ENCODE measurements at regions not wholly inside any gene's neighbourhood (a gene's known extent, or its start where the extent isn't known, plus 50 kb on each side); places are given as distances from the start of the nearest gene placed in this dataset.

DNA sequence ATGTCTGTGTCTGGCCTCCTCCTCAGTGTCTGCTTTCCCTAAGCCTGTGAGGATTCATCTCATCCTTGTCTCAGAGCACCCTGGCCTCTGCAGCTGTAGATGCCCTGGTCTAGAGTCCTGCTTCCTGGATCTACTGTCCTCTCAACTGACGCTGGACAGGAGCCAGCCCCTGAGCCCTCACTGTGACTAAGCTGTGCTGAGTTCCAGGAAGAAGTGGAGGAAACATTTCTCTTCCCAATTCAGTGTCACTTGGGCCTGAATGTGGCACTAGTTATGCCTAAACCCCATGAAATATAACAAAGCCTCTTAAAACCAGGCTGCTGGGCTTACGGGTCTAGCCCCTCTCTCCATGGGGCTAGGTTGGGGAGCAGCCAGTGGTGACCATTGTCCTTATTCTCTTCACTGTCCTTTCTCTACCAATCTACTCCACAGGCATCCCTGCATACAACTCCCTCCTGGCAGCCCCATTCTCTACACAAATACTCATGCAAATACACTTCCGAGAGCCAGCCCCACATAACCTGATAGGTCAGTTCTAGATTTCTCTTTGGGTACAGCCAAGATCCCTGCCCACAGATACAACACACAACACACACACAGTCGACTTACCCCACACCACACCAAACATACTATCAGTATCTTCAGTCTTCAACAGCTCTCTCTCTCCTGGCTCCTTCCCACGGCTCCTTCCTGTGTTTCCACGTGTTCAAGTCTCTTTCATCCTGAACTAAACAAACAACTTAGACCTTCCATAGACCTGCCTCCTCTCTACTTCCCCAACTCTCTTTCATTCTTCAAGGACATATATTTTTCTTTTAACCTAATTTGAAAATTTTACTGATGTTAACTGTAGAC, 220.8 kb downstream of the SNX18 start:
- H3K36me3 ChIP-seq (ENCODE audit: control insufficient read depth in 2 of 2, extremely low read depth in 1 of 2, insufficient read depth in 2 of 2, low read length in 2 of 2): no peaks in the 10 kb centered on the region
- peaks cover 19% of the 10 kb centered on the region for H3K4me1 ChIP-seq (ENCODE audit: control insufficient read depth, extremely low read depth, insufficient read depth, low read length)
- no peaks in the 10 kb centered on the region for H4K20me1 ChIP-seq (ENCODE audit: control insufficient read depth, extremely low read depth, insufficient read depth, low read length)
- H3K9me3 ChIP-seq (ENCODE audit: control insufficient read depth, low read depth, low read length): no peaks in the 10 kb centered on the region
- no peak for FAIRE-seq
- no peak overlapping the region for H3K4me3 ChIP-seq (ENCODE audit: control insufficient read depth in 2 of 3, extremely low read depth in 1 of 3, insufficient read depth in 2 of 3, low read depth in 1 of 3, low read length in 3 of 3)
- H3K4me2 ChIP-seq (ENCODE audit: control insufficient read depth, extremely low read depth, insufficient read depth, low read depth, low read length): no peak overlapping the region
- no peak for TF ChIP-seq EZH2 (IDR thresholded peaks at IDR 0.05; ENCODE audit: low read length)
- TF ChIP-seq, protein P1, sequence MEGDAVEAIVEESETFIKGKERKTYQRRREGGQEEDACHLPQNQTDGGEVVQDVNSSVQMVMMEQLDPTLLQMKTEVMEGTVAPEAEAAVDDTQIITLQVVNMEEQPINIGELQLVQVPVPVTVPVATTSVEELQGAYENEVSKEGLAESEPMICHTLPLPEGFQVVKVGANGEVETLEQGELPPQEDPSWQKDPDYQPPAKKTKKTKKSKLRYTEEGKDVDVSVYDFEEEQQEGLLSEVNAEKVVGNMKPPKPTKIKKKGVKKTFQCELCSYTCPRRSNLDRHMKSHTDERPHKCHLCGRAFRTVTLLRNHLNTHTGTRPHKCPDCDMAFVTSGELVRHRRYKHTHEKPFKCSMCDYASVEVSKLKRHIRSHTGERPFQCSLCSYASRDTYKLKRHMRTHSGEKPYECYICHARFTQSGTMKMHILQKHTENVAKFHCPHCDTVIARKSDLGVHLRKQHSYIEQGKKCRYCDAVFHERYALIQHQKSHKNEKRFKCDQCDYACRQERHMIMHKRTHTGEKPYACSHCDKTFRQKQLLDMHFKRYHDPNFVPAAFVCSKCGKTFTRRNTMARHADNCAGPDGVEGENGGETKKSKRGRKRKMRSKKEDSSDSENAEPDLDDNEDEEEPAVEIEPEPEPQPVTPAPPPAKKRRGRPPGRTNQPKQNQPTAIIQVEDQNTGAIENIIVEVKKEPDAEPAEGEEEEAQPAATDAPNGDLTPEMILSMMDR (optimal IDR thresholded peaks at IDR 0.05 in 1 of 3, IDR thresholded peaks at IDR 0.05 in 1 of 3, conservative IDR thresholded peaks at IDR 0.05 in 1 of 3; ENCODE audit: extremely low read depth in 1 of 3, insufficient read depth in 2 of 3, low read length in 3 of 3): no peak
- no peaks in the 10 kb centered on the region for H3K9me1 ChIP-seq (ENCODE audit: control insufficient read depth, extremely low read depth, insufficient read depth, low read length)
- H3K27me3 ChIP-seq (ENCODE audit: control insufficient read depth, extremely low read depth, insufficient read depth, low read length): no peaks in the 10 kb centered on the region
- dilution Hi-C loops (cut with MboI; ENCODE audit: extremely low pct_ligation_motif_present, low sequenced_read_pairs): no loop called here
- H2AFZ ChIP-seq (ENCODE audit: control insufficient read depth, low read length): no peak overlapping the region
- no peak for DNase-seq (ENCODE audit: low read depth, low spot score)
- no peaks in the 10 kb centered on the region for H3K79me2 ChIP-seq (ENCODE audit: control insufficient read depth, insufficient read depth, low read length)
- H3K9ac ChIP-seq (ENCODE audit: control insufficient read depth, extremely low read depth, insufficient read depth, low read length): no peak overlapping the region
- H3K27ac ChIP-seq (ENCODE audit: control insufficient read depth, insufficient read depth, low read length): no peak overlapping the region

DNA sequence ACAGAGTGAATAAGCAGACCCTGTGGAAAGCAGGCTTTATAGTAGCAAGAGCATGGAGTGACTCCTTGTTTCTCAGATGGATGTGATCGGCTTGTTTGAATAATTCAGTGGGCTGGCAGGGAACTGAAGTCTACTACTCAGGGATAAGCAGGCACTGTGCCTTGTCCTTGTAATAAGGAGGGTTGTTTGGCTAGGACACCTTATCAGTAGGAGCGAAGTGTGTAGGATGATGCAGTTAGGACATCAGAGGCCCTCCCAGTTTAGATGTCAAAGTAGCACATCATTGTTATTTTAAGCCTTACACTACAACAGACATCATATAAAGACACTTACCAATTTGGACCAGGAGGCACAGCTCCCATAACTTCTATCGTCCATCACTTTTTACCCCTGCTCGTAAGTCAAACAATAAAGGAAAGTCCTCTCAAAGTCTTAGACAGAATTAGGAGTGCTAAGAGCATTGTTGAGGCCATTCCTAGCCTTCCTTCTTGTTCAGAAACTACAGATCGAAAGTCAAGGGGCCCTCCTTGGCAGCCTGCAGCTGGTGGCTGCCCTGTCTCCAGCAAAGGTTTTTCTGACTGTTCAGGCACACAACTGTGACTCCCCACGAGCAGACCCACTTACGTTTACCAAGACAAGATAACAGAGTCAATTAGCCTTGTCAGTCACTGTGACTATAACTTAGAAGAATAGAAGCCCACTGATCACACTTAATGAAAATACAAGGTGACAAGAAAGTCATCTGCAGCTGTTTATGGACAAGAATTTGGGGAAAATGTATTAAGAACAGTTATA, 218.6 kb downstream of the SNX18 start:
- no peak overlapping the region for H3K4me2 ChIP-seq (ENCODE audit: control insufficient read depth, extremely low read depth, insufficient read depth, low read depth, low read length)
- no peaks in the 10 kb centered on the region for H3K9me3 ChIP-seq (ENCODE audit: control insufficient read depth, low read depth, low read length)
- no peak overlapping the region for H3K9ac ChIP-seq (ENCODE audit: control insufficient read depth, extremely low read depth, insufficient read depth, low read length)
- no peaks in the 10 kb centered on the region for H3K4me1 ChIP-seq (ENCODE audit: control insufficient read depth, extremely low read depth, insufficient read depth, low read length)
- dilution Hi-C loops (cut with MboI; ENCODE audit: extremely low pct_ligation_motif_present, low sequenced_read_pairs): no loop called here
- no peaks in the 10 kb centered on the region for H3K79me2 ChIP-seq (ENCODE audit: control insufficient read depth, insufficient read depth, low read length)
- TF ChIP-seq EZH2 (IDR thresholded peaks at IDR 0.05; ENCODE audit: low read length): no peak
- TF ChIP-seq, protein P1 (optimal IDR thresholded peaks at IDR 0.05 in 1 of 3, IDR thresholded peaks at IDR 0.05 in 1 of 3, conservative IDR thresholded peaks at IDR 0.05 in 1 of 3; ENCODE audit: extremely low read depth in 1 of 3, insufficient read depth in 2 of 3, low read length in 3 of 3): no peak
- no peak for DNase-seq (ENCODE audit: low read depth, low spot score)
- no peaks in the 10 kb centered on the region for H3K27me3 ChIP-seq (ENCODE audit: control insufficient read depth, extremely low read depth, insufficient read depth, low read length)
- FAIRE-seq: no peak
- no peak overlapping the region for H2AFZ ChIP-seq (ENCODE audit: control insufficient read depth, low read length)
- no peak overlapping the region for H3K27ac ChIP-seq (ENCODE audit: control insufficient read depth, insufficient read depth, low read length)
- no peaks in the 10 kb centered on the region for H3K9me1 ChIP-seq (ENCODE audit: control insufficient read depth, extremely low read depth, insufficient read depth, low read length)
- no peak overlapping the region for H3K4me3 ChIP-seq (ENCODE audit: control insufficient read depth in 2 of 3, extremely low read depth in 1 of 3, insufficient read depth in 2 of 3, low read depth in 1 of 3, low read length in 3 of 3)
- no peaks in the 10 kb centered on the region for H4K20me1 ChIP-seq (ENCODE audit: control insufficient read depth, extremely low read depth, insufficient read depth, low read length)
- H3K36me3 ChIP-seq (ENCODE audit: control insufficient read depth in 2 of 2, extremely low read depth in 1 of 2, insufficient read depth in 2 of 2, low read length in 2 of 2): no peaks in the 10 kb centered on the region

Data from keratinocyte (primary cell).